Stomach (tissue), 8 donors: ENCODE measurements at regions not wholly inside any gene's neighbourhood (a gene's known extent, or its start where the extent isn't known, plus 50 kb on each side); places are given as distances from the start of the nearest gene placed in this dataset.

Experiments
- DNase-seq, 2 donors: peaks; one replicate each; pipeline versions ENCODE4 v3.0.0 to v3.0.0-alpha.2; 2013 to 2019
- H3K27ac ChIP-seq, 5 donors: fragments of 200-600 bp in 4 of 5; sonication (generic) in 4 of 5; one replicate each; pipeline ENCODE4 v1.5.1; 2013 to 2019; ENCODE audit warnings: mild to moderate bottlenecking in 1 of 5, moderate library complexity in 1 of 5
- H3K27me3 ChIP-seq, 3 donors: fragments of 200-600 bp; sonication (generic); one replicate each; pipeline ENCODE4 v1.5.1; 2017 to 2019; ENCODE audit warnings: mixed run types in 1 of 3
- H3K36me3 ChIP-seq, 4 donors: fragments of 200-600 bp; sonication (generic); 1 replicate in 3 of 4; 2 replicates in 1 of 4; pipeline ENCODE4 v1.5.1; 2016 to 2019
- H3K4me1 ChIP-seq, 4 donors: fragments of 200-600 bp; sonication (generic); one replicate each; pipeline ENCODE4 v1.5.1; 2016 to 2019
- H3K4me3 ChIP-seq, 4 donors: fragments of 200-600 bp; sonication (generic) in 3 of 4; one replicate each; pipeline ENCODE4 v1.5.1; 2016 to 2019; ENCODE audit warnings: mild to moderate bottlenecking in 1 of 4
- H3K9me3 ChIP-seq, 4 donors: fragments of 200-600 bp; sonication (generic); one replicate each; pipeline ENCODE4 v1.5.1; 2016 to 2019
- CTCF ChIP-seq, 7 experiments: fragments of 450-650 bp in 4 of 7; fragments of 200-600 bp in 3 of 7; sonication (generic) in 3 of 7; IDR thresholded peaks; one replicate each; pipeline ENCODE4 v1.5.1; 2016 to 2019; ENCODE audit warnings: antibody characterized with exemption in 7 of 7, control low read depth in 2 of 7, mild to moderate bottlenecking in 1 of 7
- EP300 ChIP-seq: sonication (generic); formaldehyde crosslinking; IDR thresholded peaks from one replicate; pipeline ENCODE4 v1.6.1; 2017; ENCODE audit warnings: antibody characterized with exemption
- POLR2A ChIP-seq, 4 donors: fragments of 450-650 bp; IDR thresholded peaks; one replicate each; pipeline ENCODE4 v1.6.1; 2016; ENCODE audit warnings: antibody characterized with exemption in 4 of 4, control low read depth in 2 of 4, mild to moderate bottlenecking in 1 of 4, moderate library complexity in 1 of 4
- POLR2AphosphoS5 ChIP-seq, 3 donors: sonication (generic); formaldehyde crosslinking; IDR thresholded peaks; one replicate each; pipeline ENCODE4 v1.6.1; 2016; ENCODE audit warnings: antibody characterized with exemption in 3 of 3
- WGBS, 5 donors: extraction: QIAGEN DNeasy Blood & Tissue Kit in 3 of 5; methylation state at CpG; one replicate each; pipeline versions ENCODE4 v1.1.5 to v1.1.7; 2013 to 2018; 5-methylcytosine and 5-hydroxymethylcytosine counted together
- intact Hi-C: fragments of 100-400 bp; cut with DNase I; formaldehyde crosslinking; loops from one replicate; pipeline ENCODE4 v1.15.1; 2023; ENCODE audit warnings: low total_unique reads
- donor health status: healthy with polysubstance abuse.
- donor health status: Bipolar disorder and iron deficiency.
- donor health status: healthy.

DNA sequence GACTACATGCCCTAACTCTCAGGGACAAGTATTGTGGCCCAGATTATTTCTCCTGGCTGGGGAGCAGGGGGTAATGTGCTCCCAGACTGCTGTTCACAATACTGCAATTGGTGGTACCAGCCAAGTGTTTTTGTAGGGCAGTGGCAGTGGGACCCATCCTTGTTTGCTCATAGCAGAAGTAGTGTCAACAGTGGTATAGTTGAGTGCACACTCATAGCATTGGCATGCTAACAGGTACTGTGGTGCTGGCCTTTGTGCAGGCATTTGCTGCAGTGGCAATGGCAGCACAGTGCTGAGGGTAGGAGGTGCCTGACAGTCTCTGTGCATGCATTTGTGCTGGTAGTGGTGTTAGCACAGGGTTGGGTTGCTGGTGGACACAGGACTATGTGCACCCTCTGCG is 995.0 kb downstream of the SH3BGRL start:
- no peak for TF ChIP-seq POLR2AphosphoS5 (IDR thresholded peaks at IDR 0.05)
- no peak for TF ChIP-seq EP300
- no peak for TF ChIP-seq POLR2A (IDR thresholded peaks at IDR 0.05)
- no peak for TF ChIP-seq CTCF (IDR thresholded peaks at IDR 0.05)
- DNase-seq, result no peak
- intact Hi-C loops, result no loop called here
- Histone ChIP-seq H3K27ac (no peak overlapping the region), H3K4me3 (no peak overlapping the region), H3K4me1 (no peaks in the 10 kb centered on the region), H3K9me3 (peaks cover 0 to 5% (median 0%) of the 10 kb centered on the region in 4 donors), H3K27me3 (no peaks in the 10 kb centered on the region), H3K36me3 (no peaks in the 10 kb centered on the region)
- 73 to 93% (median 84%) methylated on average over 1 of the region's 1 CpG; no CpG with 5 or more reads in 1 of the 5 donors for WGBS, 5 donors

DNA sequence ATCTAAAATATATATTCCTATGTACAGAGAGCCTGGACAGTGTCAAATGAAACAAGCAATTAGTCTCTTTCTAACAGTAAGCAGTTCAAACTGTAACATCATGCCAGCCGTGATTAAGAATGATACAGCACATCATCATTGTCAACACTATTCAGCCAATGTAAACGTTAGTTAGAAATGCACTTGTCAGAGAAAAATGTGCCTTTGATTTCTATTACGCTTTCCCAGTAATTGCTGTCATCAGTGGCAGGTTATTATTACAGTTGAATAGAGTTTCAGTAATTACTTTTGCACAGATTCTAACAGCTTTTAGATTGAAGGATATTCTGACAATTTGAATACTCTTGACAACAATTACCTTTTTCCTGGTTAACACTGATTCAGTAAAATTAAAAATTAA is 1007.1 kb downstream of the SH3BGRL start:
- no peaks in the 10 kb centered on the region for H3K4me1 ChIP-seq
- TF ChIP-seq EP300 (no peak), POLR2AphosphoS5 (IDR thresholded peaks at IDR 0.05) (no peak), CTCF (IDR thresholded peaks at IDR 0.05) (no peak), POLR2A (IDR thresholded peaks at IDR 0.05) (no peak)
- no peaks in the 10 kb centered on the region for H3K36me3 ChIP-seq
- no peaks in the 10 kb centered on the region for H3K27me3 ChIP-seq
- H3K9me3 ChIP-seq, result peaks cover 0 to 8% (median 3%) of the 10 kb centered on the region in 4 donors
- no peak for DNase-seq
- no peak overlapping the region for H3K4me3 ChIP-seq
- intact Hi-C loops, result no loop called here
- 41 to 60% (median 52%) methylated on average over 3 of the region's 3 CpGs for WGBS, 5 donors
- H3K27ac ChIP-seq, result no peak overlapping the region

DNA sequence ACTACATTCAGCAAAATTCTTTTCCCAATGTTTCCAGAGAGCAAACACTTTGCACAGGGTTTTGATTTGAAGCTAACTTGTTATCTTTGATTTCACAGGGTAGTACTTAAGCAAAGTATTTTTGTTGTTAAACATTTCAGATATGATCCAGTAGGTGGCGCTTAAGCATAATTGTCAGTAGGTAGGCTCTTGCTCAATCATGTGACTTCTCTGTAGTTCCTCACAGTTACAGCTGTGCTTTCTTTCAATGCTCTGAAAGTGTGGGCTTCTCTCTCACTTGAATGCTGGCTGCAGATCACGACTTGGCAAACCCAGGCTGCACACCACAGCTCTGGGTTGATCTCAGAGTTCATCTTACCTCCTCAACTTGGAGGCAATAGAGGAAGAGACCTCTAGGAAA is 1016.5 kb downstream of the SH3BGRL start:
- no peaks in the 10 kb centered on the region for H3K9me3 ChIP-seq
- intact Hi-C loops, result no loop called here
- H3K4me3 ChIP-seq, result no peak overlapping the region
- no peaks in the 10 kb centered on the region for H3K36me3 ChIP-seq
- 6 to 18% (median 10%) methylated on average over 2 of the region's 2 CpGs for WGBS, 5 donors
- no peaks in the 10 kb centered on the region for H3K27me3 ChIP-seq
- H3K27ac ChIP-seq, result no peak overlapping the region
- peak in 1 of 2 donors; percentile 55 for DNase-seq
- H3K4me1 ChIP-seq, result no peaks in the 10 kb centered on the region
- TF ChIP-seq CTCF (IDR thresholded peaks at IDR 0.05) (peak in 2 of 7 experiments; percentile 43 to 50), POLR2AphosphoS5 (IDR thresholded peaks at IDR 0.05) (no peak)

DNA sequence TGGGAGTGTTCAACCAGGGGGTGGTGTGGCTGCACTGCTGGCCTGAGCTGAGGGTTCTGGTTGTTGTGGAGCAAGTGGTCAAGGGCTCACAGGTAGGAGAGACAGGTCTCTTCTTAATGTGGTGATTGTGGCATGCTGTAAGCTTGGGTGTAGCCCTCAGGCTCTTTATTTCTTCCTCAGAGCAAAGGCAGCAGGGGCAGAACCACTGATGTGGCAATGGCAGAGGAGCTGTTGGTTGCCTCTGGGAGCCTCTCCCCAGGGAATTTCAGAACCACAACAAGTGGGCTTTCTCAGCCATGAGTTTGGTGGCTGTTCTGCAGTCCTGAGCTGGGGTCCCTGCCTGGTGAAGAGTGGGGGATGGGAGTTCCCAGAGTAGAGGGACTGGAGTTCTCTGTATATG is 1017.2 kb downstream of the SH3BGRL start:
- peaks cover 0 to under 1% (median 0%) of the 10 kb centered on the region in 4 donors for H3K9me3 ChIP-seq
- no peak for DNase-seq
- no peak overlapping the region for H3K27ac ChIP-seq
- intact Hi-C loops, result no loop called here
- H3K36me3 ChIP-seq, result no peaks in the 10 kb centered on the region
- TF ChIP-seq POLR2AphosphoS5 (IDR thresholded peaks at IDR 0.05) (no peak), CTCF (IDR thresholded peaks at IDR 0.05) (no peak), POLR2A (IDR thresholded peaks at IDR 0.05) (no peak), EP300 (no peak)
- no peak overlapping the region for H3K4me3 ChIP-seq
- no peaks in the 10 kb centered on the region for H3K27me3 ChIP-seq
- no peaks in the 10 kb centered on the region for H3K4me1 ChIP-seq
